Hematopoietic multipotent progenitor cell (in vitro differentiated cells): ENCODE measurements at regions not wholly inside any gene's neighbourhood (a gene's known extent, or its start where the extent isn't known, plus 50 kb on each side); places are given as distances from the start of the nearest gene placed in this dataset.

ENCODE experiments used
- DNase-seq, 3 donors: peaks; one replicate each; pipeline ENCODE4 v3.0.0-alpha.2; 2011 to 2015; ENCODE audit warnings: low read depth in 2 of 3, low spot score in 2 of 3

DNA sequence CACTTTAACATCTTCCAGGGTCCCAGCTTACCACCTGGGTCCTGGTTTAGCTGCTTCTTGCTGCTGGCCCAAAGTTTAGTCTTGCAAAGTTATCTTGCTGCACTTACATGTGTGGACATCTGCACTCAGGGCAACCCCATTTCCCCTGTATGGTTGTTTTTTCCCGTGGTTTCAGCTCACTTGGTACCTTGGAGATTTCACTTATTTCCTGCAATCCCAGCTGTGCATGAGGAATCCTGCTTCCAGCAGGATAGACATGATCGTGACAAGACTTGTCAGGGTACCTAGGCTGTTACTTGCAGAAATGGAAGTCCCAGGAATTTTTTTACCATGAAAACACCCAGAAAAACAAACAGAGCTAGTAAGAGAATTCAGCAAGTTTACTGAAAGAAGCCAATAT lies 95.9 kb upstream of the LEP start:
- no peak for DNase-seq

DNA sequence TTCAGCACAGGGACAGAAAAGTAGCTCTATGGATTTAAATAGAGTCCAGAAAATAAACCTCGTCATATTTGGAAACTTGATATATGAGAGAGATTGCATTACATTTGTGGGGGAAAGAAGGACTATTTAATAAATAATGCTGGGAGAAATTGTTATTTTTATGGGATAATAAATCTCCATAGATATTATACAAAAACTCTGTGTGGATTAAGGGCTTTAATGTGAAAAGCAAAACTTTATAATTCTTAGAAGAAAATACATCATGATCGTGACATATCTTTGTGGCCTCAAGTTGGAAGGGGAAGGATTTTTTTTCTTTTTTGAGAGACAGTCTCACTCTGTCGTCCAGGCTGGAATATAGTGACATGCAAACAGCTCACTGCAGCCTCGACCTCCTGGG lies 95.0 kb upstream of the LEP start:
- no peak for DNase-seq

DNA sequence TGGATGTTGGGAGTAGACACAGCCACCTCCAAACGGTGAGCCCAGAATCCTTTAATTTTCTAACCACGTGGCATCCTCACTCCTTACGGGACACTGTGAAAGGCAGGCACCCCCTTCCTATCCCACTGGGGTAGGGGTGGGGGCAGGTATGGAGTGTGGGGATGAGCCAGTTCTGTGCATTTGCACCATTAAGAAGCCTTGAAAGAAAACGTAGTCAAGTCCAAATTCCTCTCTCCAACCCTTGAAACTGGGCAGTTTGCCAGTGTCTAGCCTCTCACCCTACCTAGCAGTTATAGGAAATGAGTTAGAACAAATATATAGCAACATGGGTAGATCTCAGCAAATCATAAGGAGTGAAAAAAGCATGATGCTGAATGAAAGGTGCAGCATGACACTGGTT lies 92.4 kb upstream of the LEP start:
- no peak for DNase-seq

DNA sequence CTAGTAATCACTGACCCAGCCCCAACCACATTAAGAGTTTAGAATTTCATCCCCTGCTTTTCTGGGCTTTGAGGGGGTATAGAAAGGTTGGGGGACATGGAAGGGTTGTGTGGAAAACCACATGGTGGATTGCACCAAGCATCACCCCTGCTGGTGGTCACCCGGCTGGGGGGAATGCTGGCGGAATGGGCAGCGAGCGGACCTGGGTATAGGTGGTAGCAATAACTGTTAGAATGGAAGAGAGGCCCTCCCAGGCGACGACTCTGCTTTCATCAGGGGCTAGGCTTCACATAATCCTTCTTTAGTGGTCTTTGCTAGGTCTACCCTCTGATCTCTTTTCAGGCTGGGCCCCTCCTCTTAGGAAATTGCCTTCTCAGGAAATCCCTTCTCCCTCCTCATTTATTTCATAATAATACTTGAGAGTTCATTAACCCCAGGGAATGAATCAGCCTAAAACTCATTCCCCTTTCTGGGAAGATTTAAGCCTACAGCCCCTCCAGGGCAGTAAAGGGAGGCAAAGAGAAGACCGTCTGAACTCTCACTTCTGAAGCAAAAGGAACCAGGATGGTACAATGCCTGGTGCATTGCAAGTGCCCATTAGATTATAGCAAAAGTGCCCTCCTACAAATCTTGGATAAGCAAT lies 90.7 kb upstream of the LEP start:
- no peak for DNase-seq

DNA sequence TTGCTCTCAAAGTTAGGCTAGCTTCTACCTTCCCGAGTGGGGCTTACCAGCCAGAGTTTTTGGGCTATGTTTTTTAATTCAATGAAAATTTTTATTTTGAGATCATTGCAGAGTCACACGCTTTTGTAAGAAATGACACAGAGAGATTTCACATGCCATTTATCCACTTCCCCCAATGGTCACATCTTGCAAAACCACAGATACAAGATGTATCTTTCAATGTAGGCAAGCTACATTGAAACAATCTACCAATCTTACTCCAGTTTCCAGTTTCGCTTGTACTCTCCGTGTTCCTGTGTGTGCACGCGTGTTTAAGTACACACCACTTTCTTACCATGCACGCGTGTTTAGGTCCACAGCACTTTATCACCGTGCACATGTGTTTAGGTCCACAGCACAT lies 89.4 kb upstream of the LEP start:
- no peak for DNase-seq

DNA sequence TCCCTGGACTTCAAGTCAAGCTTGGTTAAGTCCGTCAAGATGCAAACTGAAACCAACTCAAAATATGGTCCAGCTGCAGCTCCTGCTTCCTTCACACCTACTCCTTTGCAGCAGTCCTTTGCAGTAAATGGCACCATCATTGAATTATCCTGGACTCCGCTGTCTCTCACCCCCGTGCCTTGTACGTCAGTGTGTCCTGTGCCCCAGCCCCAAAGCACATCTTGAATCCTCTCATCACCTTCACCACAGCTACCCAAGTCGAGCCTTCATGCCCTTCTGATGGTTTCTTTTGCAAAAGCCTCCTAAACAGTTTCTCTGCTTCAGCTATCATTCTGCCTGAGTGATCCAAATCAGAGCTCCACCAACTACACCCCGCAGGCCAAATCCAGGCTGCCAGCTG lies 88.4 kb upstream of the LEP start:
- DNase-seq: no peak

DNA sequence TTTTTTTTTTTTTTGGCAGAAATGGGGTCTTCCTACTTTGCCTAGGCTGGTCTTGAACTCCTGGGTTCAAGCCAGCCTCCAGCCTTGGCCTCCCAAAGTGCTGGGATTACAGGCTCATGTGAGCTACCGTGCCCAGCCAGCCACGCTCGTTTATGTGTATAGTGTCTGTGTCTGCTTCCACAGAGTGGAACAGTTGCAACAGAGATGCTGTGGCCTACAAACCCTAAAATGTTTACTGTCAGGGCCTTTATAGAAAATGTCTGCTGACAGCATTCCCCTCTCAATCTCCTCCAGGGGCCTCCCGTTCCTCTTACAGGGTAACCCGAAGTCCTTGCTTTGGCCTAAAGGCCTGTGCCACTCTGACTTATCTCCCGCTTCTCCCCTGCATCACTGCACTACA lies 87.6 kb upstream of the LEP start:
- no peak for DNase-seq

DNA sequence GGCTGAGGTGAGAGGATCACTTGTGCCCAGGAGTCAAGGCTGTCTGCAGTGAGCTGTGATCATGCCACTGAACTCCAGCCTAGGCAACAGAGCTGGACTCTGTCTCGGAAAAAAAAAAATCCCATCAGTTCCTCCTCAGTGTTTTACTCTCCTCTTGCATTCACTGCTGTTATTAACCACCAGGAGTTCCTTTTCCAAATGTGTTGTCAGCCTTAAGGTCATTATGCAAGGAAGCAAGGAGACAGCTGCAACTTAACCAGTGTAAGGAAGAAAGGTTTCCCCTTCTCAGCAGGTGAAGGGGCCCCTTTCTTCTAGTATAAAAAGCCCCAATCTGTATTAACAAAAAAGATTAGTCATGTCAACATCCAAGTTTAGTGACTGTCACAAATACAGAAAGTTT lies 86.6 kb upstream of the LEP start:
- DNase-seq: no peak

DNA sequence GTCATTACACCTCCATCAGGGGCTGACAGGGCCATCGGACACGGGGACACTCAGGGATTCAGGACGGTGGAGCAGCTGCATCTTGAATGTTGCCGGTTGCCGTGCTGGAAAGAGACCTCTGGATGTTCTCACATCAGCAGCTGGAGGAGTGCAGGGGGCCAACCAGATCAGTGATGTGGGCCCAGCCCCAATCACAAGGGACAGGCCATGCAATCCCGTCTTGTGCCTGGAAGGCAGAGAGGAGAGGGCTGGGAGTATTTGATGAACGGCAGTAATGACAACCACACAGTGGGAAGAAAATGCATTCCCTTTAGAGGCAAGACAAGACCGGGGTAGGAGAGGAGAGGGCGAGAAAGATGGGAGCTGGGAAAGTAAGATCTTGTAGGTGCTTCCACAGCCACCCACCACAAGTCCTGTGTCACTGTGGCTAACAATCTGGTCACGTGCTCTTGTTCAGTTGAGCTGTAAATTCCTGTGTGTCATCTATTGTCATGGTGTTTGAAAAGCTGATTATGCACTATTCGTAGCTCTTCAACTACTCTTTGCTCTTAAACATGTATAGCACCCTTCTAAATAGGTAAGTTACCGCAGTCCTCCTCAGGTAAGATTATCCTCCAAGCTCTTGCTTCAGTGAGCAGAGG lies 85.9 kb upstream of the LEP start:
- DNase-seq: peak in 1 of 3 donors; percentile 55

DNA sequence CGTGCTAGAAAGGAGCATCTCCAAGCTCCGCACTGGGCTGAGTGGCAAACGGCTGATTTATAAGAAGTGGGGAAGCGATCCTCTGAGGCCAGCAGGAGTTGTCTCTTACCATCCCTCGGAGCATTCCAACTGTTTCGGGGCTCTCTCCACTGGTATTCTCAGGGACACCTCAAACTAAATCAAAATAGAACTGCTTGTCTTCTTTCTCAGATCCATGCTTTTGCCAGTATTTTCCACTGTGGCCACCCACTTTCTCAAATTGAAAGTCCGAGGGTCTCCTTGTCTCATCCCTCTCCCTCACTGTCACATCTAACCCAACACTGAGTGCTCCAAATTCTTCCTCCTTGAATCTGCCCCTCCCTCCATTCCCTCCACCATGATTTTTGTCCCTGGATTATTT lies 83.2 kb upstream of the LEP start:
- DNase-seq: no peak

DNA sequence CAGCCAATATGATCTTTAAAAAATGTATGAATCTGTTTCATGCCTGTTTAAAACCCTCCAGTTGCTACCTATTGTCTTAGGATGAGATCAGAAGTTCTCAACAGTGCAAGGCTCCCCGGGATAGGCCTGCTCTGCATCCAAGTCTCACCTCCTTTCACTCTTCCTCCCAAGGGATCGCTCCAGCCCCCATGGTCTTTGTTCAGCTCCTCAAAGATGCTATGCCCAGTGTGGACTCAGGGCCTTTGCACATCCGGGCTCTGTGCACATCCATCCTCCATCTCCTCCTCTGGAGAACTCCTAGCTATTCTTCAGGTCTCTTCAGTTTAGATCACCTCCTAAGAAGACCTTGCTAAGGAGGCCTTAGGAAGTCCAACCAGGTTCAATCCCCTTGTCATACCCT lies 82.7 kb upstream of the LEP start:
- DNase-seq: no peak

DNA sequence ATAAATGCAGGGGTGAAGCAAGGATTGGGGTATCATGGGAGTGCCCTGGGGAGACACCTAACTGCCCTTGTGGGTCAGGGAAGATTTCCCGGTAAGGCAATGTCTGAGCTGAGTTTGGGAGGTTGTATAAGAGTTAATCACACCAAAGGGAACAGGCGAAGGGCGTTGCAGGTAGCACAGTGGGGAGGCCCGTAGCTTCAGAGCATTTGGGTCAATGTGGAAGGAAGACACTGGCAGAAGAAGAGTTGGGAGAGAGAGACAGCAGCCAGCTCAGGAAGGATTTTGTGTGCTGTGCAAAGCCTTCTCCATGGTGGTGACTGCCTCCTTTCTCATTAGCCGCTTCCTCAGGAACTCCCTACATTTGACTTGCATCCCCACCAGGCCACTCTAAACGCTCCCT lies 80.8 kb upstream of the LEP start:
- no peak for DNase-seq

DNA sequence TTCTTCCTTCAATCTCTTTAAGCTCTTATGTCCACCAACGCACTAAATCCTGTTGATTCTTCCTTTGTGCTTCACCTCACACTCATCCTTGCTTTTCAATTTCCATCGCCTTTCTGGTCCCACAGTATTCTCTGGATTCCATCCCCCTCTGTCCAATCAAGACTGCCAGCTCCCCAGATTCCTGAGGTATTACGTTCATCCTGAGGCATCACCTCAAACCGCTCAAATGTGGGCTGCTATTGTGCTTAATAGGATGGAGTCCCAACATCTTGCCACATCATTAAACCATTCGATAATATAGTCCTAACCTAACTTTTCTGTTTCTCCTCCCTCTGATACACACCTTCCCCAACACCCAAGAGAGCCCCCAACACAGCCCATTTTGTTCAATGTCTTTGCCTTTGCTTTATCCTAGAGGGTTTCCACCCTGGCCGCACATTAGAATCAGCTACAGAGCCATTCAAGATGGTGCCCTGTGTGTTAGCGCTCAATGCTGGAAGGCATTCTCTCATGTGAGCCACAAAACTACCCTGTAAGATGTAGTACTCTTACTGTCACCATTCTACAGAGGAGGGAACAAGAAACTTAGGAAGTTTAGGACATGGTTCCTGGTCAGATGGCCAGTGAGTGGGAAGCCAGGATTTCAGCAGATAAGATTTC lies 79.5 kb upstream of the LEP start:
- no peak for DNase-seq

DNA sequence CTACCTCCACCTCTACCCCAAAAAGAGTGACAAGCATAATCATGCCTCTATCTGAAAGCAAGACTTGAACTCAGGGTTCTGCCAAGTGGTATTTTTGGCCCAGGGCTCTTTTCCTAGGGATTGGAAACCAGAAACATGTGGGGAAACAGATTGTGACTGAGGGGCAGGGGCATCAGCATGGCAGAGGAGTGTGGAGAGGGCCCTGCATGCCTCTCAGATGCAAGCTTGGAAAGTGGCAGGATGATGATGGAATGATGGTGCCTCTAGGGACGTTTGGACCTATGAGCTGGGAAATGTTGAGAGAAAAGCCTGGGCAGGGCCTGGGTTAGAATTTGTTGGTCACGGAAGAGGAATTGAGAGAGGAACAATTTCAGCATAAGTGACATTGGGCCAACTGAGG lies 78.4 kb upstream of the LEP start:
- DNase-seq: no peak

DNA sequence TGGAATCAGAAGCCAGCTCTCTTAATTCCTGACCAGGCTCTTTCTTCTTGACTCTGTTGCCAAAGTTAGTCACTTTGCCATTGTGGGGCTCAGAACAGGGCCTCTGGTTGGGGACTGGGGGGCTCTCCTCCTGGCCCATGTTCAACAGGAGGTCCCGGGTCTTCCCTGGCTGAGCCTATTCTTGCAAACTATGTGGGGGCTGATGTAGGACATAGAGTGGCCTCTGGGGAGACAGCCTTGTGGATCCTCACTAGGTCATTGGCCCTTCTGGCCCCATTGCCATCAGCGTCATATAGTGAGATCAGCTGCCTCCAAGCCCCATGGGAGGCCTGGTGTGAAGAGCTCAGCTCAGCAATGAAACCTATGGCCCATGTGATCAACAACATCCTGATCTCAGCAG lies 77.6 kb upstream of the LEP start:
- no peak for DNase-seq

DNA sequence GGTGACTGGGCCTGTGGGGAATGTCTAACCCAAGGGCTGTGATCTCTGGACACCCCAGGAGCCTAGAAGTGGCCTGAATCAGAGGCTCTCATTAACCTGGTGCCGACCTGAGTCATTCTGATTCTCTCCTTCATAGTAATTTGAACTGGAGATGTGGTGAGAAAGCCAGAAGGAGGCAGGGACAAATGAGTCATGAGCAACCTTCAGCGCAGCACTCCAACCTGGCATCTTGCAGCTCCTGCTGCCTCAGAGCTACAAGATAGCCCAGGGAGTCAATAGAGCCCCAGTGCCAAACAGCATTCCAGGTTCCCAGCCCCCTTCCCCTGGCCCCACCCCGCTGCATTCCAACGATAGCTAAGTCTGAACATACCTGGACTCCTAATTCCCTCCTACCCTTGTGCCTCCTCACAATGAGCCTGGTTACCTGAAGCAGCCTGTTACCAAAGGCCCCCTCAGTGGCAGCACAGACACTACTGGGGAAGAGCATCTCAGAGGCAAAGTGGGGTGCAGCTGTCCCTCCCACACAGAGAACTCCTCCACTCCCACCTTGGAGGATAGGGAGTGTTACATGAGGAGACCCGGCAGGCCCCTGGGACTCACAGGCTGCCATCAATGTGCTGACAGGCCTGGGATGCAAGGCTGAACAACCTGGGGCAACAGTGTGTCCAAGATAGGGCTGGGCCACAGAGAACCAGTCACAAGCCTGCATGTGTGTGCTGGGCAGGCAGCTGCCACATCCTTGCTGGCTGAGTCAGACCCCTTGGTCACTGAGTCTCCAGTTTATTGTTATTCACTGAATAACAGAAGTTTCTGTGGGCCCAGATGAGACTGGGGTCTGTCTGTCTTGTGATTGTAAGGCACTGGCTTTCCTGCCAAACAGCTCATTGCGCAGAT lies 76.8 kb upstream of the LEP start:
- DNase-seq: no peak

DNA sequence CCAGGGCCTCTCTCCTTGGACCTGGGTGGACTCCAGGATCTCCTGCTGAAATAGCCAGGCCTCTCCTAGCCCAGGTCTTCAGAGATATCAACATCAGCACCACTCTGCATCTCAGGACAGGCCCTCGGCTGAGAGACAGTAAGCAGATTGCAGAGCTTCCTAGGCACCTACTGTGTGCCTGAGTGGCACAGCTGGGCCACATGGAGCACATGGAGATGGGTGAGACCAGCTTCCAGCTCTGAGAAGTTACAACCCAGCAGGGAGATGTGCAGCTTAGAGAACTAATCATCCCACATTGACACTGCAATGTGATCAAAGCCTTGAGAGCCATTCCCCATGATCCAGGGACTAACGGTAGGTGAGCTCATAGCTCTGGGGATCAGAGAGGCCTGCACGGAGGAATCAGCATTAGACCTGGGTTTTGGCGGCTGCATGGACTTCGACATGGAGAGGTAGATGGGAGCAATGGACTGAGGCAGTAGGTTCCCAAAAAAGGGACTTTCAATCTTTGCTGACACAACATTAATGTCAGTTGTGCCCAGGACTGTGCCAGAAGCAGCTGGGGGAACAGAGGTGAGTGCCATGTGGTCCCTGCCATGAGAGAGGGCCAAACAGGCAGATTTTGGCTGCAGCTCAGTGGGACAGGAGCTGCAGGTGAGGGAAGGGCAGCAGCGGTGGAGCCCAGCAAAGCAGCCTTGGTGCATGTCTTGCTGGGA lies 76.0 kb upstream of the LEP start:
- no peak for DNase-seq

DNA sequence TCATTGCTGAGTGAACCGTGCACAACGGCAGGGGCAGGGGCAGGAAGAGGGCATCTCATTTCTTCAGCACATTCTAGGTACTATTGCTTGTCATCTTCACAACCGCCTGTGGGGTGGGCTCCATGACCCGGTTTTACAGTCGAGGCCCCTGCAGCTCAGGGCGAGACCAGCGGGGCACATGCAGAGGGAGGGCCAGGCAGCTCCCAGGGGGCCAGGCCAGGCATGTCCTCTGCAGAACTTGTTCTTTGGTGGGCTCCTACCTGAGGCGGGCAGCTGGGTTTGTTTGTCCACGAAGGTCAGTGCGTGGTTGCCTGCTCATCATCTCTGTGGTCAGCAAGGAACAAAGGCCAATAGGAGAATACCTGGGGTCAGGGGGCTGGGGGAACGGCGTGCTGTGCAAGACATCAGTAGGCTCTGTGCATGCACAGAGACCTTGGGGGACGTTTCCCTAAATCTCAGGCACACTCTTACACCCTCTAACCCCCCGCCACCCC lies 75.1 kb upstream of the LEP start:
- no peak for DNase-seq

DNA sequence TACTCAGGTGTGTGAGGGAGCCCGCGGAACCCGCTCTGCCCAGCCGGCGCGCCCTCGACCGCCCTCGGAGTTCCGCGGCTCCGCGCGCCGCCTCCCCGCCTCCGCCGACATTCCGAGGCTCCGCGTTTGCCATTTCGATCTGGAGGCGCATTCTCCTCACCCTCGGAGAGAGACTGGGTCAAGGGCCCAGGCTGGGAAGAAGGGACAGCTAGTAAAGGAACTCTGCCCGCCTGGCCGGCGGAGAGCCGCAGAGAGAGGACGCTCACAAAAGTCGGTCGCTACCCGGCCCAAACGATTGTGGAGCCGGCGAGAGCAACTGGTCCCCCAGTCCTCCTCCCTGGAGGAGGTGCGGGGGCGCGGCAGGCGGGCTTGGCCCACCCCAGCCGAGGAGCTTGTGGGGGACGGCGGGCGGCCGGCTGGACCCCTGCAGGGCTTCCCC lies 74.5 kb upstream of the LEP start:
- no peak for DNase-seq

DNA sequence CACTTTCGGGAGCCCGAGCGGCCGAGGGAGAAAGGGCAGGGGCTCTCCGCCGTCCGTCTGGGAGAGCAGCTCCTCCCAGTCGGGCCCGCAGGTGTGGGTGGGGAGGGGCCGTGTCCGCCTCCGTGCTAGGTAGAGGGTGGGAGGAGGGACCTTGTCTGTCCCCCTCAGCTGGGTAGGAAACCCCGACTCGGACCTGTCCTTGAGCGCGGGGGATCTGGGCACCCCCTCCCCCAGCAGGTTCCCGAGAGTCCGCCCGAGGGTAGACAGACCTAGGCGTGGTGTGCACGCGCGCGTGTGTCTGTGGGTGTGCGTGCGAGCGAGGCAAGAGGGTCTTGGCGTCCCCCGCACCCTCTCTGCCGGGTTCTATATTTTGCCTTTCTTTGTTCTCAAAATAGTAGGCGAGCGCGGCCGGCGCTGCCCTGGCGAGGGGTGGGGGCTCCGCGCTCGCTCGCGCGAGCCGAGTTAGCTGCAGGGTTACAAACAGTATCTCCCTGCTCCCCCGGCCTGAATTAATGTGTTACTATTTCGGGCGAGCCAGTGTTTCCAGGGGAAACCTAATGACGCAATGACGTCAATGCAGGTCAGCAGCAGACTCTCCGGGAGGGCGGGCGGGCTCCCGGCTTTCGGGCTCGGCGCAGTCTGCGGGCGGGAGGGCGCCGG lies 73.9 kb upstream of the LEP start:
- peak in 2 of 3 donors; percentile 38 to 39 for DNase-seq
